Esophagus muscularis mucosa (tissue), 3 donors: ENCODE measurements at regions not wholly inside any gene's neighbourhood (a gene's known extent, or its start where the extent isn't known, plus 50 kb on each side); places are given as distances from the start of the nearest gene placed in this dataset.

Experiments used
- CTCF ChIP-seq, 3 experiments: fragments of 200-600 bp in 2 of 3; fragments of 450-650 bp in 1 of 3; sonication (generic) in 2 of 3; IDR thresholded peaks; one replicate each; pipeline ENCODE4 v1.5.1; 2017 to 2019; ENCODE audit warnings: antibody characterized with exemption in 3 of 3, mild to moderate bottlenecking in 2 of 3, moderate library complexity in 1 of 3
- POLR2A ChIP-seq: fragments of 450-650 bp; IDR thresholded peaks from one replicate; pipeline ENCODE4 v1.6.1; 2017; ENCODE audit warnings: antibody characterized with exemption, moderate library complexity, mild to moderate bottlenecking, low read depth
- POLR2AphosphoS5 ChIP-seq, 2 donors: sonication (generic); formaldehyde crosslinking; IDR thresholded peaks; one replicate each; pipeline ENCODE4 v1.6.1; 2017; ENCODE audit warnings: antibody characterized with exemption in 2 of 2

DNA sequence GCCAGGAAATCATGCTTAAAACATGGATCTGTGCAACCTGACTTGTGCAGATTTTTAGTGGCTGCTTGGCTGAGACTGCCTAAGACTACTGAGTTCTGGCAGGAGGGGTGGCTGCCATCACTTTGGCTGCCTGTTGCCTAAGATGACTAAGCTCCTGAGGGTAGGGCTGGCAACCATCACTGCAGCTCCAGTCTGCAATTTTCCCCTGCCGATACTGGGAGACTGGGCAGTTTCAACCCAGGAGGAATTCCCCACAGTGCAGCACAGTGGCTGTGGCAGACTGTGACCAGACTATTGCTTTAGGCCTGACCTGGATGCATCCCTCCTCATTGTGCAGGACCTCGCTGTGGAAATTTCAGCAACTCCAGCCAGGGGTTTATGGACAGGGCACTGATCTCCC is 544.9 kb downstream of the ANKRD50 start:
- TF ChIP-seq CTCF (IDR thresholded peaks at IDR 0.05) = no peak
- no peak for TF ChIP-seq POLR2A
- TF ChIP-seq POLR2AphosphoS5 (IDR thresholded peaks at IDR 0.05) = no peak
